Ovary (tissue), 7 donors: ENCODE measurements at regions not wholly inside any gene's neighbourhood (a gene's known extent, or its start where the extent isn't known, plus 50 kb on each side); places are given as distances from the start of the nearest gene placed in this dataset.

Experiments
- DNase-seq, 5 donors: peaks; one replicate each; pipeline ENCODE4 v3.0.0-alpha.2; 2019 to 2020
- H3K27ac ChIP-seq, 2 donors: fragments of 200-600 bp; one replicate each; pipeline versions ENCODE4 v1.5.1 to v1.8.0; 2019 to 2022
- H3K27me3 ChIP-seq: fragments of 200-600 bp; one replicate; pipeline ENCODE4 v1.8.0; 2022
- H3K36me3 ChIP-seq: fragments of 200-600 bp; sonication (generic); one replicate; pipeline ENCODE4 v1.5.1; 2019
- H3K4me1 ChIP-seq: one replicate; pipeline ENCODE4 v1.8.1; 2013; ENCODE audit warnings: mild to moderate bottlenecking, moderate library complexity; ENCODE audit not compliant: insufficient read depth
- H3K4me3 ChIP-seq: fragments of 200-600 bp; sonication (generic); one replicate; pipeline ENCODE4 v1.5.1; 2017
- H3K9me3 ChIP-seq, 2 donors: fragments of 200-600 bp in 1 of 2; sonication (generic) in 1 of 2; one replicate each; pipeline versions ENCODE4 v1.5.1 to v1.8.1; 2013 to 2019; ENCODE audit warnings: mild to moderate bottlenecking in 1 of 2, moderate library complexity in 1 of 2
- EP300 ChIP-seq: sonication (generic); formaldehyde crosslinking; IDR thresholded peaks from one replicate; pipeline ENCODE4 v1.6.1; 2017; ENCODE audit warnings: antibody characterized with exemption
- POLR2A ChIP-seq: fragments of 450-650 bp; IDR thresholded peaks from one replicate; pipeline ENCODE4 v1.6.1; 2017; ENCODE audit warnings: antibody characterized with exemption, mild to moderate bottlenecking, moderate library complexity
- WGBS, 3 donors: extraction: QIAGEN DNeasy Blood & Tissue Kit in 1 of 3; methylation state at CpG; one replicate each; pipeline versions ENCODE4 v1.1.5 to v1.1.7; 2013 to 2017; 5-methylcytosine and 5-hydroxymethylcytosine counted together
- intact Hi-C, 4 donors: fragments of 100-400 bp; cut with DNase I; formaldehyde crosslinking; loops; one replicate each; pipeline versions ENCODE4 v1.11.0 to v1.15.1; 2022 to 2023
- TF ChIP-seq, protein P1 (sequence below), 3 donors: fragments of 450-650 bp in 2 of 3; fragments of 200-600 bp in 1 of 3; IDR thresholded peaks; one replicate each; pipeline versions ENCODE4 v1.5.1 to v1.8.0; 2016 to 2022; ENCODE audit warnings: antibody characterized with exemption in 3 of 3, mild to moderate bottlenecking in 1 of 3
- donor health status: DM: no; HTN: no; CAD: no; lungs with moderate emphysema.
- donor health status: DM: no; HTN: no; CAD: no.
- donor health status: Bipolar disorder and iron deficiency.
- donor health status: DM: no; HTN: no; CAD: no.
- donor health status: DM: yes; HTN: yes; CAD: no.

DNA sequence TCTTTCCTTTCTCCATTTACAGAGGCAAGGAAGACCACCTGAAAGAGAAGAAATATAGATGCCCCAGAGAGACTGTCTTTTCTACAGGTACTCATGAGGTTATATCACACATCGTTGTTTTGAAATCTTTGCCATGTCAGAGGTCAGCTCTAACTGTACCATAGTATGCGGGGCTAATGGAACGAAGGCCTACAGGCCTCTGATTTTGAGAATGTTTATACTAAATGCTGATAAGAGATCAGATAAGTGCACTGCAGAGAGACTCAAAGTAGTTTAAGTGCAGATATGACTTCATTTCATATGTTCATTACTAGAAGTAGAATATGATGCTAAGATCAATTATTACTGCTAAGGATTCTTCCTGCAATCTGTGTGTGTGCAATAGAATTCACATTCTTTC lies 1005.0 kb downstream of the GALC start:
- TF ChIP-seq, protein P1, sequence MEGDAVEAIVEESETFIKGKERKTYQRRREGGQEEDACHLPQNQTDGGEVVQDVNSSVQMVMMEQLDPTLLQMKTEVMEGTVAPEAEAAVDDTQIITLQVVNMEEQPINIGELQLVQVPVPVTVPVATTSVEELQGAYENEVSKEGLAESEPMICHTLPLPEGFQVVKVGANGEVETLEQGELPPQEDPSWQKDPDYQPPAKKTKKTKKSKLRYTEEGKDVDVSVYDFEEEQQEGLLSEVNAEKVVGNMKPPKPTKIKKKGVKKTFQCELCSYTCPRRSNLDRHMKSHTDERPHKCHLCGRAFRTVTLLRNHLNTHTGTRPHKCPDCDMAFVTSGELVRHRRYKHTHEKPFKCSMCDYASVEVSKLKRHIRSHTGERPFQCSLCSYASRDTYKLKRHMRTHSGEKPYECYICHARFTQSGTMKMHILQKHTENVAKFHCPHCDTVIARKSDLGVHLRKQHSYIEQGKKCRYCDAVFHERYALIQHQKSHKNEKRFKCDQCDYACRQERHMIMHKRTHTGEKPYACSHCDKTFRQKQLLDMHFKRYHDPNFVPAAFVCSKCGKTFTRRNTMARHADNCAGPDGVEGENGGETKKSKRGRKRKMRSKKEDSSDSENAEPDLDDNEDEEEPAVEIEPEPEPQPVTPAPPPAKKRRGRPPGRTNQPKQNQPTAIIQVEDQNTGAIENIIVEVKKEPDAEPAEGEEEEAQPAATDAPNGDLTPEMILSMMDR (IDR thresholded peaks at IDR 0.05), result no peak
- TF ChIP-seq POLR2A (no peak), EP300 (no peak)
- Histone ChIP-seq H3K4me1 (no peaks in the 10 kb centered on the region), H3K27me3 (no peaks in the 10 kb centered on the region), H3K9me3 (no peaks in the 10 kb centered on the region), H3K27ac (no peak overlapping the region), H3K36me3 (no peaks in the 10 kb centered on the region), H3K4me3 (no peak overlapping the region)
- intact Hi-C loops, result no loop called here
- 73 to 81% (median 75%) methylated on average over 3 of the region's 3 CpGs for WGBS, 3 donors
- no peak for DNase-seq

DNA sequence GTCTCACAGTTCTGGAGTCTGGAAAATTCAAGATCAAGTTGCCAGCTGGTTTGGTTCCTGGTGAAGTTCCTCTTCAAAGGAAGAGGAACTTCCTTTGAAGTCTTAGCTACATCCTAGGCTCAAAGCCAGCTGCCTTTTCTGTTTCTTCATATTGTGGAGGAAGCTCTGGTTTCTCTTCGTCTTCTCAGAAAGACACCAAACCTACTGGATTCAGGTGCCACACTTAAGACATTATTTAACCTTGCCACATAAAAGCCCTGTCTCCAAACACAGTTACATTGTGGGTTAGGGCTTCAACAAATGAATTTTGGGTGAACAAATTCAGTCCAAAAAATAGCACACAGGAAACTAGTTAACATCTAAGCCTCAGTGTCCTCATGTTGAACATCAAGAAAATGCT lies 1019.8 kb downstream of the GALC start:
- no peak for TF ChIP-seq POLR2A
- no peak for TF ChIP-seq EP300
- TF ChIP-seq, protein P1 (IDR thresholded peaks at IDR 0.05), result no peak
- 45 to 55% (median 54%) methylated on average over 1 of the region's 1 CpG for WGBS, 3 donors
- no peak overlapping the region for H3K27ac ChIP-seq
- H3K4me3 ChIP-seq, result no peak overlapping the region
- no peaks in the 10 kb centered on the region for H3K27me3 ChIP-seq
- no peaks in the 10 kb centered on the region for H3K9me3 ChIP-seq
- H3K4me1 ChIP-seq, result no peaks in the 10 kb centered on the region
- no peaks in the 10 kb centered on the region for H3K36me3 ChIP-seq
- no peak for DNase-seq
- intact Hi-C loops, result no loop called here

DNA sequence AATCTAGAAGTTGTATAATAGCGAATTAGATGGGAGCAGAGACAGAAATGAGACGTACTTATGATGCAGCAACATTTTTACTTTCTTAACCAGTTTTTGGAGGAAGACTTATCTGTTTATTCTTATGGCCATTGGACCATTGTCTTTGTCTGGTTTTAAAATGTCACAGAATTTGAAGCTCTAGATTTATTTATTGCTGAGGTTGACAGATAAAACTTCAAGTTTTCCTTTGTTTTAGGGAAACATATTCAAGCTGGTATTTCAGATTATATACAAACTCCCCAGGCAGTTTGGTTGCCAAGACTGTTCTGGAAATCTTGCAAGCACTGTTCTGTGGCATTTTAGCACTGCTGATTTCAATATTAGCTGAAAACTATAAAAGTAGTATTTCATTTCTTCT lies 1021.7 kb downstream of the GALC start:
- Histone ChIP-seq H3K9me3 (no peaks in the 10 kb centered on the region), H3K36me3 (no peaks in the 10 kb centered on the region), H3K27ac (no peak overlapping the region), H3K4me3 (no peak overlapping the region), H3K4me1 (no peaks in the 10 kb centered on the region), H3K27me3 (no peaks in the 10 kb centered on the region)
- TF ChIP-seq EP300 (no peak), POLR2A (no peak)
- TF ChIP-seq, protein P1 (IDR thresholded peaks at IDR 0.05), result no peak
- 85 to 94% (median 91%) methylated on average over 2 of the region's 2 CpGs for WGBS, 3 donors
- intact Hi-C loops, result no loop called here
- DNase-seq, result no peak

DNA sequence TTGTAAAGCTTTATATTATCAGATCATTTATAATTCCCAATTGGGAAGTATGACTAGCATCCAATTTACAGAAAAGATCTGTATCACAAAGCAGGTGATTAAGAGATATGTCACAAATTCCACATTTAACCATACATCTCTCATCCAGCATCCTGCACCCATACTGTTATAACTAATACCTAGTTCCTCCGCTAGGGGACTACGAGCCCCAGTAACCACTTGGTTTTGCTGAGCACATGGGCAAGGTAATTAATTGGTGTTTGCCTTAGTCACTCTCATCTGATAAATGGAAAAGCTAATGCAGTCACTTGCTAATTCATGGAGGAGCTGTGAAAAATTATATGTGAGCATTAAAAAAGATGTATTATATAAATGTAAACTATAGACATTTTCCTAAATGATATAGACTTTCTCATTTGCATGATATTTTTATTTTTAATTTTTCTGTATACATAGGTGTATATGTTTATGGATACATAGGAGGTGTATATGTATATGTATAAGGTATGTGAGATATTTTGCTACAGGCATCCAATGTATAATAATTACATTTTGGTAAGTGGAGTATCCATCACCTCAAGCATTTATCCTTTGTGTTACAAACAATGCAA lies 1031.8 kb downstream of the GALC start:
- H3K36me3 ChIP-seq, result no peaks in the 10 kb centered on the region
- no peaks in the 10 kb centered on the region for H3K27me3 ChIP-seq
- intact Hi-C loops, result no loop called here
- no peaks in the 10 kb centered on the region for H3K4me1 ChIP-seq
- no peak for DNase-seq
- H3K4me3 ChIP-seq, result no peak overlapping the region
- H3K27ac ChIP-seq, result no peak overlapping the region
- no peaks in the 10 kb centered on the region for H3K9me3 ChIP-seq
- WGBS, 3 donors, result 76 to 89% (median 85%) methylated on average over 2 of the region's 2 CpGs
- TF ChIP-seq EP300 (no peak), POLR2A (no peak)
- TF ChIP-seq, protein P1 (IDR thresholded peaks at IDR 0.05), result no peak
